ENCODE measurements at regions not wholly inside any gene's neighbourhood (a gene's known extent, or its start where the extent isn't known, plus 50 kb on each side); places are given as distances from the start of the nearest gene placed in this dataset.

GRCh38 chr12:30308010-30308717 lies 387.5 kb downstream of the IPO8 start:
- TF ChIP-seq CTCF (IDR thresholded peaks at IDR 0.05 in 4 of 5, conservative IDR thresholded peaks at IDR 0.05 in 1 of 5): no peak
- TF ChIP-seq POLR2A (IDR thresholded peaks at IDR 0.05): no peak
